ENCODE measurements at regions not wholly inside any gene's neighbourhood (a gene's known extent, or its start where the extent isn't known, plus 50 kb on each side); places are given as distances from the start of the nearest gene placed in this dataset.
A peak's percentile ranks its signal among the peaks of the same experiment; 100 is the strongest.

- in situ Hi-C loops (cut with HindIII; ENCODE audit: low pct_unique_long_range_greater_than_20kb, low sequenced_read_pairs), result no loop called here
- DNase-seq (ENCODE audit: low read depth), result peak; percentile 20
Measured at GRCh38 chr1:112172294-112172882, 182.9 kb upstream of the KCND3 start.

GRCh38 chr1:112177314-112177713 is 187.8 kb upstream of the KCND3 start:
- in situ Hi-C loops (cut with HindIII; ENCODE audit: low pct_unique_long_range_greater_than_20kb, low sequenced_read_pairs), result no loop called here
- DNase-seq (ENCODE audit: low read depth), result no peak

GRCh38 chr1:112188611-112189010 is 199.1 kb upstream of the KCND3 start:
- in situ Hi-C loops (cut with HindIII; ENCODE audit: low pct_unique_long_range_greater_than_20kb, low sequenced_read_pairs), result no loop called here

GRCh38 chr1:112196008-112196588 is 199.9 kb upstream of the CTTNBP2NL start:
- in situ Hi-C loops (cut with HindIII; ENCODE audit: low pct_unique_long_range_greater_than_20kb, low sequenced_read_pairs), result no loop called here
- DNase-seq (ENCODE audit: low read depth), result no peak

More at GRCh38 chr1:112188611-112189010, 199.1 kb upstream of the KCND3 start:
- DNase-seq (ENCODE audit: low read depth), result no peak

- in situ Hi-C loops (cut with HindIII; ENCODE audit: low pct_unique_long_range_greater_than_20kb, low sequenced_read_pairs), result no loop called here
- DNase-seq (ENCODE audit: low read depth), result no peak
Measured at GRCh38 chr1:112196731-112197130, 199.3 kb upstream of the CTTNBP2NL start.

GRCh38 chr1:112209493-112209892 is 186.5 kb upstream of the CTTNBP2NL start:
- in situ Hi-C loops (cut with HindIII; ENCODE audit: low pct_unique_long_range_greater_than_20kb, low sequenced_read_pairs), result no loop called here
- DNase-seq (ENCODE audit: low read depth), result no peak

GRCh38 chr1:112219267-112219666 is 176.7 kb upstream of the CTTNBP2NL start:
- in situ Hi-C loops (cut with HindIII; ENCODE audit: low pct_unique_long_range_greater_than_20kb, low sequenced_read_pairs), result no loop called here

GRCh38 chr1:112230232-112230631 is 165.8 kb upstream of the CTTNBP2NL start:
- DNase-seq (ENCODE audit: low read depth), result no peak
- in situ Hi-C loops (cut with HindIII; ENCODE audit: low pct_unique_long_range_greater_than_20kb, low sequenced_read_pairs), result no loop called here

More at GRCh38 chr1:112219267-112219666, 176.7 kb upstream of the CTTNBP2NL start:
- DNase-seq (ENCODE audit: low read depth), result no peak

GRCh38 chr1:112231331-112231730 is 164.7 kb upstream of the CTTNBP2NL start:
- in situ Hi-C loops (cut with HindIII; ENCODE audit: low pct_unique_long_range_greater_than_20kb, low sequenced_read_pairs), result no loop called here
- DNase-seq (ENCODE audit: low read depth), result no peak

- in situ Hi-C loops (cut with HindIII; ENCODE audit: low pct_unique_long_range_greater_than_20kb, low sequenced_read_pairs), result no loop called here
- no peak for DNase-seq (ENCODE audit: low read depth)
Measured at GRCh38 chr1:112232848-112233247, 163.2 kb upstream of the CTTNBP2NL start.

GRCh38 chr1:112234710-112235109 is 161.3 kb upstream of the CTTNBP2NL start:
- in situ Hi-C loops (cut with HindIII; ENCODE audit: low pct_unique_long_range_greater_than_20kb, low sequenced_read_pairs), result no loop called here
- no peak for DNase-seq (ENCODE audit: low read depth)

- no peak for DNase-seq (ENCODE audit: low read depth)
- in situ Hi-C loops (cut with HindIII; ENCODE audit: low pct_unique_long_range_greater_than_20kb, low sequenced_read_pairs), result no loop called here
Measured at GRCh38 chr1:112237983-112238545, 157.9 kb upstream of the CTTNBP2NL start.

GRCh38 chr1:112239683-112240330 is 156.2 kb upstream of the CTTNBP2NL start:
- no peak for DNase-seq (ENCODE audit: low read depth)
- in situ Hi-C loops (cut with HindIII; ENCODE audit: low pct_unique_long_range_greater_than_20kb, low sequenced_read_pairs), result no loop called here

- in situ Hi-C loops (cut with HindIII; ENCODE audit: low pct_unique_long_range_greater_than_20kb, low sequenced_read_pairs), result no loop called here
- DNase-seq (ENCODE audit: low read depth), result no peak
Measured at GRCh38 chr1:112242470-112242869, 153.5 kb upstream of the CTTNBP2NL start.

GRCh38 chr1:112244131-112244530 is 151.9 kb upstream of the CTTNBP2NL start:
- in situ Hi-C loops (cut with HindIII; ENCODE audit: low pct_unique_long_range_greater_than_20kb, low sequenced_read_pairs), result no loop called here
- peak; percentile 10 for DNase-seq (ENCODE audit: low read depth)

- in situ Hi-C loops (cut with HindIII; ENCODE audit: low pct_unique_long_range_greater_than_20kb, low sequenced_read_pairs), result no loop called here
- no peak for DNase-seq (ENCODE audit: low read depth)
Measured at GRCh38 chr1:112245114-112245513, 150.9 kb upstream of the CTTNBP2NL start.

- in situ Hi-C loops (cut with HindIII; ENCODE audit: low pct_unique_long_range_greater_than_20kb, low sequenced_read_pairs), result no loop called here
- no peak for DNase-seq (ENCODE audit: low read depth)
Measured at GRCh38 chr1:112247036-112247597, 148.9 kb upstream of the CTTNBP2NL start.

GRCh38 chr1:112247961-112248360 is 148.1 kb upstream of the CTTNBP2NL start:
- in situ Hi-C loops (cut with HindIII; ENCODE audit: low pct_unique_long_range_greater_than_20kb, low sequenced_read_pairs), result no loop called here

GRCh38 chr1:112250892-112251291 is 145.1 kb upstream of the CTTNBP2NL start:
- in situ Hi-C loops (cut with HindIII; ENCODE audit: low pct_unique_long_range_greater_than_20kb, low sequenced_read_pairs), result no loop called here
- DNase-seq (ENCODE audit: low read depth), result no peak

More at GRCh38 chr1:112247961-112248360, 148.1 kb upstream of the CTTNBP2NL start:
- DNase-seq (ENCODE audit: low read depth), result no peak
